ENCODE measurements at regions not wholly inside any gene's neighbourhood (a gene's known extent, or its start where the extent isn't known, plus 50 kb on each side); places are given as distances from the start of the nearest gene placed in this dataset.

DNA sequence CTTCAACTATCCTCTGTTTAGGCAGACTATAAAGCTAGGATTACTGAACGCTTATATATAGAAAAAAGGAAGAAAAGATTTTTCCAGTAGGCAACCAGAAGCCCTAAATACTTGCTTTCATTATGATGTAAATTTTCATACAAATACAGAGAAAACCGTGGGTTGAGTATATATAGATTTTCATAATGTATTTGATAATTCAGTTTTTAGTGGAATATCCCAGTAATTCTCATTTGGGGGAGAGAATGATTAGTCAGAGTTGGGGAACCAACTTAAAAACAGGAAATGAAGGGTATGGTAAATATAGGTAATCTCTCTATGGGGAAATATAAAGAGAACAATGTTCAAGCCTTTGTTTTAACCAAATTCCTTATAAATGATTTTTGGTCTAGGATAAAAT lies 154.0 kb upstream of the CITED2 start:
- CTCF ChIA-PET (ENCODE audit: low intra/inter-chr PET ratio) = no interaction called here
- 43% methylated on average over 2 of the region's 2 CpGs for WGBS (ENCODE audit: insufficient coverage, low coverage, missing lambda C conversion rate)

More for the DNA sequence above, 154.0 kb upstream of the CITED2 start:
- Histone ChIP-seq H3K79me2 (ENCODE audit: control insufficient read depth, insufficient read depth, low read length) (no peaks in the 10 kb centered on the region), H3K36me3 (ENCODE audit: control insufficient read depth, insufficient read depth, low read length) (no peaks in the 10 kb centered on the region), H3K9me1 (ENCODE audit: control insufficient read depth, insufficient read depth, low read length) (no peaks in the 10 kb centered on the region), H2AFZ (ENCODE audit: low read depth, low read length) (peak overlapping the region; percentile 21), H3K4me2 (ENCODE audit: insufficient read depth, low read length) (no peak overlapping the region), H3K9me3 (replicated peaks; ENCODE audit: control insufficient read depth, insufficient read depth, low read depth, low read length) (no peaks in the 10 kb centered on the region), H3K27me3 (ENCODE audit: control insufficient read depth in 2 of 2, insufficient read depth in 2 of 2, low read length in 2 of 2) (no peaks in the 10 kb centered on the region), H3K9ac (ENCODE audit: insufficient read depth in 1 of 2, low read depth in 2 of 2, low read length in 2 of 2) (no peak overlapping the region), H4K20me1 (replicated peaks; ENCODE audit: control insufficient read depth, insufficient read depth, low read length) (no peaks in the 10 kb centered on the region), H3K4me3 (no peak overlapping the region), H3K27ac (ENCODE audit: extremely low read depth, low read depth, low read length) (no peak overlapping the region), H3K4me1 (replicated peaks in 1 of 2; ENCODE audit: control insufficient read depth in 2 of 2, insufficient read depth in 2 of 2, low read length in 2 of 2) (peaks cover 3 to 25% of the 10 kb centered on the region in 2 experiments; a peak in 3 of 5 replicates)
- no peak for ATAC-seq
- no peak for DNase-seq (ENCODE audit: extremely low read depth in 1 of 4, low spot score in 3 of 4)
- no TSS peak for BruUV-seq (replicated peaks)
- intact Hi-C loops (cut with micrococcal nuclease) = no loop called here
- POLR2A ChIA-PET = interaction anchor here (1.7 to 4.6 kb wide), 2 partner anchors 10 to 19 kb away, joined by 5 to 16 read pairs; no protein-coding TSS in a partner anchor
- TF ChIP-seq ZNF592 (IDR thresholded peaks at IDR 0.05) = 0 out of 2 replicates have a peak, but pooled peaks have one; percentile 6
- TF ChIP-seq LEF1 (IDR thresholded peaks at IDR 0.05) = no peak
- TF ChIP-seq ZKSCAN3 (CRISPR knock-in tag; IDR thresholded peaks at IDR 0.05) = no peak
- no peak for TF ChIP-seq ZBTB26 (CRISPR knock-in tag; IDR thresholded peaks at IDR 0.05)
- TF ChIP-seq DLX4 (CRISPR knock-in tag; IDR thresholded peaks at IDR 0.05) = no peak
- FAIRE-seq = no peak
- in situ Hi-C loops (cut with MboI) = no loop called here

Data from K562 (cell line).